Activated CD4-positive, CD25-positive, alpha-beta regulatory T cell treated with anti-CD3 and anti-CD28 coated beads, Interleukin-2, amount 50 U/mL, for 24 hours (primary cell): ENCODE measurements at regions not wholly inside any gene's neighbourhood (a gene's known extent, or its start where the extent isn't known, plus 50 kb on each side); places are given as distances from the start of the nearest gene placed in this dataset.
"Not testable (repeated sequence)": the region's sequence is repeated elsewhere in the genome, so short reads cannot be mapped to it uniquely, and the experiment has no call there.

ENCODE experiments used
- ATAC-seq, 2 donors: fragments of 150-1000 bp; cut with Tn5 transposase; one replicate each; pipeline ENCODE4 v1.10.0; 2021; ENCODE audit warnings: mild to moderate bottlenecking in 1 of 2, moderate library complexity in 1 of 2

- ATAC-seq = no peak
Observed at GRCh38 chr3:88298189-88298588, 148.4 kb downstream of the C3orf38 start.

- no peak for ATAC-seq
Observed at GRCh38 chr3:88301273-88301995, 151.7 kb downstream of the C3orf38 start.

- ATAC-seq = no peak
Observed at GRCh38 chr3:88301996-88302393, 152.2 kb downstream of the C3orf38 start.

- not testable (repeated sequence) for ATAC-seq
Observed at GRCh38 chr3:88303331-88303904, 153.7 kb downstream of the C3orf38 start.

GRCh38 chr3:88307666-88308065, 157.9 kb downstream of the C3orf38 start:
- ATAC-seq = no peak

- ATAC-seq = no peak
Observed at GRCh38 chr3:88311826-88312225, 162.1 kb downstream of the C3orf38 start.

- no peak for ATAC-seq
Observed at GRCh38 chr3:88312256-88312655, 162.5 kb downstream of the C3orf38 start.

- ATAC-seq = no peak
Observed at GRCh38 chr3:88318067-88318466, 168.3 kb downstream of the C3orf38 start.

- no peak for ATAC-seq
Observed at GRCh38 chr3:88321363-88322050, 171.7 kb downstream of the C3orf38 start.

GRCh38 chr3:88324788-88325187, 175.0 kb downstream of the C3orf38 start:
- no peak for ATAC-seq

GRCh38 chr3:88334187-88334868, 184.6 kb downstream of the C3orf38 start:
- no peak for ATAC-seq

GRCh38 chr3:88336894-88337293, 187.1 kb downstream of the C3orf38 start:
- no peak for ATAC-seq

GRCh38 chr3:88343264-88343663, 193.5 kb downstream of the C3orf38 start:
- ATAC-seq = no peak

- no peak for ATAC-seq
Observed at GRCh38 chr3:88346643-88347042, 196.9 kb downstream of the C3orf38 start.

GRCh38 chr3:88362428-88362827, 212.7 kb downstream of the C3orf38 start:
- no peak for ATAC-seq

GRCh38 chr3:88364926-88365325, 215.2 kb downstream of the C3orf38 start:
- ATAC-seq = no peak

- no peak for ATAC-seq
Observed at GRCh38 chr3:88369337-88369736, 219.6 kb downstream of the C3orf38 start.

- no peak for ATAC-seq
Observed at GRCh38 chr3:88369767-88370166, 220.0 kb downstream of the C3orf38 start.

- no peak for ATAC-seq
Observed at GRCh38 chr3:88385090-88385489, 235.3 kb downstream of the C3orf38 start.

GRCh38 chr3:88398581-88398980, 248.8 kb downstream of the C3orf38 start:
- ATAC-seq = no peak

- ATAC-seq = no peak
Observed at GRCh38 chr3:88403319-88403718, 253.6 kb downstream of the C3orf38 start.

- no peak for ATAC-seq
Observed at GRCh38 chr3:88408097-88408496, 258.3 kb downstream of the C3orf38 start.

- ATAC-seq = no peak
Observed at GRCh38 chr3:88408935-88409334, 259.2 kb downstream of the C3orf38 start.

GRCh38 chr3:88410259-88410658, 260.5 kb downstream of the C3orf38 start:
- no peak for ATAC-seq
